Adrenal gland (tissue), 9 donors: ENCODE measurements at regions not wholly inside any gene's neighbourhood (a gene's known extent, or its start where the extent isn't known, plus 50 kb on each side); places are given as distances from the start of the nearest gene placed in this dataset.

Experiments
- DNase-seq, 7 donors: peaks; one replicate each; pipeline ENCODE4 v3.0.0-alpha.2; 2019 to 2020
- H3K27ac ChIP-seq, 5 donors: fragments of 200-600 bp; sonication (generic) in 4 of 5; 1 replicate in 3 of 5; 2 replicates in 2 of 5; pipeline versions ENCODE4 v1.5.1 to v1.8.0; 2016 to 2020; ENCODE audit warnings: mild to moderate bottlenecking in 1 of 5
- H3K27me3 ChIP-seq: fragments of 200-600 bp; 2 replicates; pipeline ENCODE4 v1.8.0; 2021
- H3K36me3 ChIP-seq, 2 donors: fragments of 200-600 bp; replicated peaks in 1 of 2; 1 replicate in 1 of 2; 2 replicates in 1 of 2; pipeline versions ENCODE4 v1.5.1 to v1.8.0; 2018 to 2022
- H3K4me1 ChIP-seq, 2 donors: fragments of 200-600 bp; replicated peaks in 1 of 2; 1 replicate in 1 of 2; 2 replicates in 1 of 2; pipeline versions ENCODE4 v1.5.1 to v1.8.0; 2018 to 2021
- H3K4me3 ChIP-seq, 4 donors: fragments of 200-600 bp; sonication (generic) in 3 of 4; one replicate each; pipeline ENCODE4 v1.5.1; 2016 to 2018
- H3K9me3 ChIP-seq, 3 donors: fragments of 200-600 bp; sonication (generic) in 1 of 3; replicated peaks in 1 of 3; 1 replicate in 2 of 3; 2 replicates in 1 of 3; pipeline versions ENCODE4 v1.5.1 to v1.8.0; 2016 to 2021
- POLR2A ChIP-seq, 2 donors: fragments of 450-650 bp; IDR thresholded peaks; one replicate each; pipeline ENCODE4 v1.6.1; 2017; ENCODE audit warnings: antibody characterized with exemption in 2 of 2, mild to moderate bottlenecking in 2 of 2, moderate library complexity in 1 of 2
- WGBS, 4 donors: extraction: QIAGEN DNeasy Blood & Tissue Kit in 2 of 4; methylation state at CpG; one replicate each; pipeline versions ENCODE4 v1.1.5 to v1.1.7; 2013 to 2017; 5-methylcytosine and 5-hydroxymethylcytosine counted together
- intact Hi-C, 2 donors: fragments of 100-400 bp; cut with DNase I; formaldehyde crosslinking; loops; one replicate each; pipeline versions ENCODE4 v1.14.1 to v1.15.0; 2022 to 2023
- TF ChIP-seq, protein P1 (sequence below), 6 experiments: fragments of 450-650 bp in 4 of 6; fragments of 200-600 bp in 2 of 6; sonication (generic) in 1 of 6; IDR thresholded peaks; 1 replicate in 5 of 6; 2 replicates in 1 of 6; pipeline versions ENCODE4 v1.5.1 to v1.8.0; 2016 to 2021; ENCODE audit warnings: antibody characterized with exemption in 6 of 6, mild to moderate bottlenecking in 2 of 6, moderate library complexity in 1 of 6
- donor health status: healthy with polysubstance abuse.
- donor health status: Bipolar disorder and iron deficiency.
- donor health status: DM: yes; HTN: yes; CAD: no.
- donor health status: DM: no; HTN: no; CAD: no.
- donor health status: DM: no; HTN: no; CAD: no.

DNA sequence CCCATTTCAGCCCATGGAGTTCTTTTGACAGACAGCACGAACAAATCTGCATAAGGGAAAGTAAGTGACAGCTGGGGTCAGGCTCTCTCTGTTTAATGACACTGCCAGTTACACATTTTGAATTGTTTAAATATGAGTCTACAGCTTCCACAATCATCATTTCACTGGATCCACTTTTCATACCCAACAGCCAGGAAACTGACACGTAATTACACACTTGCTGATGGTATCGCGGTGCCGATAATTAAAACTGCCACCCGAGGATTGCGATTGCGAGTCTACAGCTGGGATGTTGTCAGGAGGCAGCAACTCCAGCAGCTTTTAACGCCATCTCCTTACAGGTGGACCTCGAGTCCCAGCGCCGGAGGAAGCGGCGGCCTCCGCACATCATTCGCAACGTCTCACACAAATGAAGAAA, 230.8 kb upstream of the MGMT start:
- no peak overlapping the region for H3K4me3 ChIP-seq

DNA sequence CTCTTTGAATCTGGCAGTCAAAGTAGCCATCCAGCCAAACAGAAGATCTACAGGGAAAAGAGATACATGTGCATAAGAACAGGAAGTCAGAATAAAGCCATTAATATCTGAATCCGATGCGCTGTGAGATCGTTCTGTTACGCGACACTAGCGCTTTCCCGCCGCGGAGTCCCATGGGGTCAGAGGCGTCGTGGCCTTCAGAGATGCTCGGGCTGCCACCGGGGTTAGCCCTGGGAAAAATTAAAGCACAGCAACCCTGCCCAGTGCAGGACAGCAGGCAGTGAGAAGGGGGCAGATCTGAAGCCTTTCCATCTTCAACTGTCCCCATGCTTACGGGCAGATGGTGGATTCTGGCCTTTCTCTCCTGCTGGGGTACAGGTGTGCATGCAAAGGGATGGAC, 225.6 kb upstream of the MGMT start:
- no peak for DNase-seq
- H3K4me1 ChIP-seq: no peaks in the 10 kb centered on the region
- intact Hi-C loops: no loop called here
- H3K27ac ChIP-seq: no peak overlapping the region
- H3K27me3 ChIP-seq: no peaks in the 10 kb centered on the region
- no peaks in the 10 kb centered on the region for H3K36me3 ChIP-seq
- TF ChIP-seq, protein P1, sequence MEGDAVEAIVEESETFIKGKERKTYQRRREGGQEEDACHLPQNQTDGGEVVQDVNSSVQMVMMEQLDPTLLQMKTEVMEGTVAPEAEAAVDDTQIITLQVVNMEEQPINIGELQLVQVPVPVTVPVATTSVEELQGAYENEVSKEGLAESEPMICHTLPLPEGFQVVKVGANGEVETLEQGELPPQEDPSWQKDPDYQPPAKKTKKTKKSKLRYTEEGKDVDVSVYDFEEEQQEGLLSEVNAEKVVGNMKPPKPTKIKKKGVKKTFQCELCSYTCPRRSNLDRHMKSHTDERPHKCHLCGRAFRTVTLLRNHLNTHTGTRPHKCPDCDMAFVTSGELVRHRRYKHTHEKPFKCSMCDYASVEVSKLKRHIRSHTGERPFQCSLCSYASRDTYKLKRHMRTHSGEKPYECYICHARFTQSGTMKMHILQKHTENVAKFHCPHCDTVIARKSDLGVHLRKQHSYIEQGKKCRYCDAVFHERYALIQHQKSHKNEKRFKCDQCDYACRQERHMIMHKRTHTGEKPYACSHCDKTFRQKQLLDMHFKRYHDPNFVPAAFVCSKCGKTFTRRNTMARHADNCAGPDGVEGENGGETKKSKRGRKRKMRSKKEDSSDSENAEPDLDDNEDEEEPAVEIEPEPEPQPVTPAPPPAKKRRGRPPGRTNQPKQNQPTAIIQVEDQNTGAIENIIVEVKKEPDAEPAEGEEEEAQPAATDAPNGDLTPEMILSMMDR (IDR thresholded peaks at IDR 0.05): no peak
- no peak for TF ChIP-seq POLR2A (IDR thresholded peaks at IDR 0.05)
- H3K4me3 ChIP-seq: no peak overlapping the region
- WGBS, 4 donors: 80 to 85% (median 82%) methylated on average over 14 of the region's 14 CpGs
- no peaks in the 10 kb centered on the region for H3K9me3 ChIP-seq

More for the DNA sequence above, 230.8 kb upstream of the MGMT start:
- no peak for DNase-seq
- Histone ChIP-seq H3K27me3 (no peaks in the 10 kb centered on the region), H3K36me3 (no peaks in the 10 kb centered on the region), H3K9me3 (no peaks in the 10 kb centered on the region), H3K4me1 (no peaks in the 10 kb centered on the region), H3K27ac (no peak overlapping the region)
- WGBS, 4 donors: 85 to 94% (median 89%) methylated on average over 17 of the region's 17 CpGs
- intact Hi-C loops: no loop called here
- no peak for TF ChIP-seq POLR2A (IDR thresholded peaks at IDR 0.05)
- TF ChIP-seq, protein P1 (IDR thresholded peaks at IDR 0.05): no peak

DNA sequence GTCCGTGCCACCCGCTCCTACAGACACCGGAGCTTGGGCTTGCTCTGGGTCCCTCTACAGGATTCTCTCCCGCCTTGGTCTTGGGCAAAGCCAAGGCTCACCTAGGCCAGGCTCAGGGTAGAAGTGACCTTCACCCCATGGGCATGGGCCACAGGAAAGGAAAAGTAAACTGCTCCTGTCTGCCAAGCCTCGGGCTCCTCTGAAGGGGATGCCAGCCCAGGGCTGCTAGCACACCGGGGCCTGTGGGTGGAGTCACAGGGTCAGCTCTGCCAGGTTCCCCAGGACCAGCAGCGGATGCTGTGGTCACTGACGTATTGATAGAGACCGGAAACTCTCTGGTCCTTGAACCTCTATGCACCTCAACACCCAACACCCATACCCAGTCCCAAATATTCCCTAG, 222.7 kb upstream of the MGMT start:
- intact Hi-C loops: no loop called here
- Histone ChIP-seq H3K36me3 (no peaks in the 10 kb centered on the region), H3K4me1 (no peaks in the 10 kb centered on the region), H3K27ac (no peak overlapping the region), H3K27me3 (no peaks in the 10 kb centered on the region), H3K4me3 (no peak overlapping the region), H3K9me3 (no peaks in the 10 kb centered on the region)
- WGBS, 4 donors: 65 to 95% (median 88%) methylated on average over 3 to 9 of the region's 9 CpGs
- TF ChIP-seq POLR2A (IDR thresholded peaks at IDR 0.05): no peak
- TF ChIP-seq, protein P1 (IDR thresholded peaks at IDR 0.05): no peak
- no peak for DNase-seq

DNA sequence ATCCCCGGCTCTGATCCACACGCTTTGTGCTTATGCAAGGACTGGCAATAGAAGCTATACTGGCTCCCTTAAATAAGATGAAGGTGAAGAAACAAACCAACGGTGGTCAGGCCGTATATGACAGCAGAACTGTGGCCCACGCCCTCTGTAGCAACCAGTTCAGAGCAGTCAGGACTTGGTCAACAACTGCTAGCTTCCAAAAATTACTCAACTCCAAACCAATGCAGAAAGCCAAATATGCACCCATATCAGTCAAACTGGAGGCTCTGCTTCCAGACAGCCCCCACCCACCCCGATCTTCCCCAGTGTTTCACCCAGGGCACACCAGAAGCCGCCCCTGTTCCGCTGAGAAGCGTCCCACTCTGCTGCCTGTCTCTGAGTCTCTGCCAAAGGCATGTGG, 222.3 kb upstream of the MGMT start:
- H3K9me3 ChIP-seq: no peaks in the 10 kb centered on the region
- H3K36me3 ChIP-seq: no peaks in the 10 kb centered on the region
- intact Hi-C loops: no loop called here
- WGBS, 4 donors: 79 to 84% (median 83%) methylated on average over 9 of the region's 9 CpGs
- no peak for DNase-seq
- H3K4me3 ChIP-seq: no peak overlapping the region
- no peaks in the 10 kb centered on the region for H3K4me1 ChIP-seq
- no peak overlapping the region for H3K27ac ChIP-seq
- TF ChIP-seq, protein P1 (IDR thresholded peaks at IDR 0.05): no peak
- TF ChIP-seq POLR2A (IDR thresholded peaks at IDR 0.05): no peak
- no peaks in the 10 kb centered on the region for H3K27me3 ChIP-seq
